Transverse colon (tissue), 4 donors: ENCODE measurements at regions not wholly inside any gene's neighbourhood (a gene's known extent, or its start where the extent isn't known, plus 50 kb on each side); places are given as distances from the start of the nearest gene placed in this dataset.
A peak's percentile ranks its signal among the peaks of the same experiment; 100 is the strongest.

Experiments used
- DNase-seq: peaks from one replicate; pipeline ENCODE4 v3.0.0-alpha.2; 2019
- H3K27ac ChIP-seq, 4 donors: fragments of 200-600 bp; sonication (generic); 2 replicates each; pipeline ENCODE4 v1.5.1; 2016 to 2018; ENCODE audit warnings: inconsistent platforms in 4 of 4
- H3K27me3 ChIP-seq: fragments of 200-600 bp; sonication (generic); 2 replicates; pipeline ENCODE4 v1.5.1; 2017; ENCODE audit warnings: inconsistent platforms
- H3K36me3 ChIP-seq, 4 donors: fragments of 200-600 bp; sonication (generic); 2 replicates each; pipeline ENCODE4 v1.5.1; 2017 to 2019; ENCODE audit warnings: inconsistent platforms in 4 of 4
- H3K4me1 ChIP-seq, 4 donors: fragments of 200-600 bp; sonication (generic); 2 replicates each; pipeline ENCODE4 v1.5.1; 2017 to 2020; ENCODE audit warnings: inconsistent platforms in 4 of 4
- H3K4me3 ChIP-seq, 4 donors: fragments of 200-600 bp; sonication (generic); 1 replicate in 1 of 4; 2 replicates in 3 of 4; pipeline versions ENCODE4 v1.5.1 to v1.6.1; 2017 to 2019; ENCODE audit warnings: inconsistent platforms in 4 of 4
- H3K9me3 ChIP-seq, 2 donors: fragments of 200-600 bp; sonication (generic); 2 replicates each; pipeline ENCODE4 v1.5.1; 2017 to 2019; ENCODE audit warnings: inconsistent platforms in 2 of 2
- CTCF ChIP-seq, 5 experiments: fragments of 200-600 bp in 3 of 5; fragments of 450-650 bp in 2 of 5; sonication (generic) in 3 of 5; IDR thresholded peaks; 1 replicate in 2 of 5; 2 replicates in 3 of 5; pipeline ENCODE4 v1.5.1; 2016 to 2017; ENCODE audit warnings: antibody characterized with exemption in 5 of 5, inconsistent platforms in 3 of 5, mild to moderate bottlenecking in 2 of 5, moderate library complexity in 1 of 5
- EP300 ChIP-seq: sonication (generic); formaldehyde crosslinking; IDR thresholded peaks from one replicate; pipeline ENCODE4 v1.6.1; 2017; ENCODE audit warnings: antibody characterized with exemption, low read depth
- POLR2A ChIP-seq: fragments of 450-650 bp; IDR thresholded peaks from one replicate; pipeline ENCODE4 v1.6.1; 2016; ENCODE audit warnings: antibody characterized with exemption, mild to moderate bottlenecking, moderate library complexity
- POLR2AphosphoS5 ChIP-seq, 3 donors: sonication (generic); formaldehyde crosslinking; IDR thresholded peaks; one replicate each; pipeline ENCODE4 v1.6.1; 2016; ENCODE audit warnings: antibody characterized with exemption in 3 of 3
- WGBS, 2 donors: methylation state at CpG; one replicate each; pipeline ENCODE4 v1.1.5; 2018; ENCODE audit warnings: low coverage in 1 of 2; 5-methylcytosine and 5-hydroxymethylcytosine counted together
- in situ Hi-C, 4 donors: fragments of 200-750 bp; cut with MboI; loops; one replicate each; pipeline versions ENCODE4 v1.15.0 to v1.15.1; 2017; ENCODE audit warnings: low sequenced_read_pairs in 3 of 4, low pct_ligation_motif_present in 1 of 4, low pct_unique_long_range_greater_than_20kb in 1 of 4
- intact Hi-C: fragments of 100-400 bp; cut with DNase I; formaldehyde crosslinking; loops from one replicate; pipeline ENCODE4 v1.15.1; 2023; ENCODE audit warnings: low total_unique reads

GRCh38 chr2:136057802-136058140 lies 60.2 kb downstream of the CXCR4 start:
- DNase-seq, result no peak
- no peaks in the 10 kb centered on the region for H3K36me3 ChIP-seq
- no peaks in the 10 kb centered on the region for H3K9me3 ChIP-seq
- WGBS, 2 donors, result 43 to 100% methylated on average over 1 of the region's 1 CpG
- in situ Hi-C loops (no loop called here), intact Hi-C loops (no loop called here)
- H3K27ac ChIP-seq, result peak overlapping the region in 1 of 4 donors; percentile 14
- H3K4me3 ChIP-seq, result no peak overlapping the region
- no peaks in the 10 kb centered on the region for H3K4me1 ChIP-seq
- TF ChIP-seq POLR2AphosphoS5 (IDR thresholded peaks at IDR 0.05), result no peak
- TF ChIP-seq CTCF (IDR thresholded peaks at IDR 0.05), result no peak
- no peak for TF ChIP-seq POLR2A
- TF ChIP-seq EP300, result no peak
- H3K27me3 ChIP-seq, result no peaks in the 10 kb centered on the region

GRCh38 chr2:136057023-136057801 lies 60.7 kb downstream of the CXCR4 start:
- H3K4me1 ChIP-seq, result no peaks in the 10 kb centered on the region
- 79 to 90% methylated on average over 4 to 6 of the region's 6 CpGs for WGBS, 2 donors
- H3K4me3 ChIP-seq, result no peak overlapping the region
- H3K27me3 ChIP-seq, result no peaks in the 10 kb centered on the region
- intact Hi-C loops, result no loop called here
- in situ Hi-C loops, result no loop called here
- no peaks in the 10 kb centered on the region for H3K36me3 ChIP-seq
- DNase-seq, result no peak
- TF ChIP-seq CTCF (IDR thresholded peaks at IDR 0.05), result no peak
- TF ChIP-seq POLR2AphosphoS5 (IDR thresholded peaks at IDR 0.05), result no peak
- no peak for TF ChIP-seq EP300
- TF ChIP-seq POLR2A, result no peak
- peak overlapping the region in 1 of 4 donors; percentile 14 for H3K27ac ChIP-seq
- H3K9me3 ChIP-seq, result no peaks in the 10 kb centered on the region

GRCh38 chr2:136055929-136056688 lies 61.8 kb downstream of the CXCR4 start:
- Histone ChIP-seq H3K27me3 (no peaks in the 10 kb centered on the region), H3K36me3 (no peaks in the 10 kb centered on the region), H3K4me1 (no peaks in the 10 kb centered on the region), H3K9me3 (no peaks in the 10 kb centered on the region), H3K27ac (no peak overlapping the region), H3K4me3 (no peak overlapping the region)
- WGBS, 2 donors, result 68% methylated on average over 6 of the region's 6 CpGs
- in situ Hi-C loops, result no loop called here
- intact Hi-C loops, result no loop called here
- DNase-seq, result no peak
- no peak for TF ChIP-seq EP300
- no peak for TF ChIP-seq POLR2AphosphoS5 (IDR thresholded peaks at IDR 0.05)
- TF ChIP-seq POLR2A, result no peak
- TF ChIP-seq CTCF (IDR thresholded peaks at IDR 0.05), result no peak

GRCh38 chr2:136054856-136055255 lies 63.1 kb downstream of the CXCR4 start:
- no peaks in the 10 kb centered on the region for H3K36me3 ChIP-seq
- H3K27ac ChIP-seq, result no peak overlapping the region
- H3K27me3 ChIP-seq, result no peaks in the 10 kb centered on the region
- no peak for TF ChIP-seq CTCF (IDR thresholded peaks at IDR 0.05)
- no peak for TF ChIP-seq POLR2A
- TF ChIP-seq EP300, result no peak
- no peak for TF ChIP-seq POLR2AphosphoS5 (IDR thresholded peaks at IDR 0.05)
- H3K9me3 ChIP-seq, result no peaks in the 10 kb centered on the region
- in situ Hi-C loops, result no loop called here
- intact Hi-C loops, result no loop called here
- DNase-seq, result no peak
- 80 to 99% methylated on average over 1 to 3 of the region's 3 CpGs for WGBS, 2 donors
- H3K4me1 ChIP-seq, result no peaks in the 10 kb centered on the region
- H3K4me3 ChIP-seq, result no peak overlapping the region
